Fibroblast of pulmonary artery (primary cell): ENCODE measurements at regions not wholly inside any gene's neighbourhood (a gene's known extent, or its start where the extent isn't known, plus 50 kb on each side); places are given as distances from the start of the nearest gene placed in this dataset.

Experiments used
- DNase-seq: peaks from one replicate; pipeline ENCODE4 v3.0.0-alpha.2; 2010; ENCODE audit warnings: low read depth
- H3K4me3 ChIP-seq: replicated peaks from 2 replicates; pipeline ENCODE4 v1.5.1; 2011; ENCODE audit warnings: low read depth, mild to moderate bottlenecking, control low read depth, low read length, moderate library complexity
- CTCF ChIP-seq: IDR thresholded peaks from 2 replicates; pipeline ENCODE4 v1.5.1; 2011; ENCODE audit warnings: mild to moderate bottlenecking, control low read depth, low read length, inconsistent platforms; ENCODE audit errors: missing control alignments

- no peak overlapping the region for H3K4me3 ChIP-seq
- no peak for TF ChIP-seq CTCF
- DNase-seq, result no peak
These were observed 281.6 kb upstream of the GADL1 start for GRCh38 chr3:31176045-31176444.

GRCh38 chr3:31178467-31178866, 284.0 kb upstream of the GADL1 start:
- no peak for DNase-seq
- no peak for TF ChIP-seq CTCF

GRCh38 chr3:31179768-31180167, 285.3 kb upstream of the GADL1 start:
- DNase-seq, result no peak
- TF ChIP-seq CTCF, result no peak
- H3K4me3 ChIP-seq, result no peak overlapping the region

More at GRCh38 chr3:31178467-31178866, 284.0 kb upstream of the GADL1 start:
- H3K4me3 ChIP-seq, result no peak overlapping the region

GRCh38 chr3:31180274-31180673, 285.8 kb upstream of the GADL1 start:
- DNase-seq, result no peak
- no peak overlapping the region for H3K4me3 ChIP-seq
- TF ChIP-seq CTCF, result no peak

DNA sequence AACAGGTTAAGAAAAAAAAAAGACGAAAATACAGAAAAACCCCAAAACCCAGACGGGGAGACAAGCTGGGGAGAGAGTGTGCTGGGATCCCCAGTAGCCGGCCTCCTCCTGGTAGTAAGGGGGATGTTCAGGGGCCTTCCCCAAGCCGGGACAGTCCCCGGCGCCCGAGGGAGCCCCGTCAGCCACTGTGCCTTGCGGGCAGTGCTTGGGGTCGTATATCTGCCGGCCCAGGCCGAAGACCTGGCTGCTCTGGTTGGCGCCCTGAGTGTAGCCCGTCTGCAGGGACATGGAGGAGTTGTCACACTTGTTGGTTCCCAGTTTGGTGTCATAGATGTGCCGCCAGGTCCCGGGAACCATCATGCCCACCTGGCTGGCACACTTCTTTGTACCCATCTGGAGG, 287.2 kb upstream of the GADL1 start:
- TF ChIP-seq CTCF, result no peak
- no peak overlapping the region for H3K4me3 ChIP-seq
- no peak for DNase-seq

DNA sequence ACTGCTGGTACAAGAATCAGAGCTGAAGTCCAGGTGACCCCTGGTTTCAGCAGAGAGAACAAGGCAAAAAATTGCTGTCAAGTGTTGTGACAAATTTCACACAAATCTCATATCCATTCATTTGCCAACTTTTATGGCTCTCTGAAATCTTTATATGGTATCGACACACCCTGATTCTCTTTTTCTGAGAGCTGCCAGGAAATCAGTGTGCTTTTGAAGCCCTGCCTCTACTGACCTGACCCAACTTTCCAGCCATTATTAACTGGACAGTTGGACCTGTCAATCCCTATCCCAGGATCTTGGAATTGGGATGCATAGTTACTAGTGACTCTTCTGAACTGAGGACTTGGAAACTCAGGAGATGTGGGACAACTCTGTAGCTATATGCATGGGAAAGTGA, 288.2 kb upstream of the GADL1 start:
- DNase-seq, result no peak
- H3K4me3 ChIP-seq, result no peak overlapping the region
- TF ChIP-seq CTCF, result no peak

DNA sequence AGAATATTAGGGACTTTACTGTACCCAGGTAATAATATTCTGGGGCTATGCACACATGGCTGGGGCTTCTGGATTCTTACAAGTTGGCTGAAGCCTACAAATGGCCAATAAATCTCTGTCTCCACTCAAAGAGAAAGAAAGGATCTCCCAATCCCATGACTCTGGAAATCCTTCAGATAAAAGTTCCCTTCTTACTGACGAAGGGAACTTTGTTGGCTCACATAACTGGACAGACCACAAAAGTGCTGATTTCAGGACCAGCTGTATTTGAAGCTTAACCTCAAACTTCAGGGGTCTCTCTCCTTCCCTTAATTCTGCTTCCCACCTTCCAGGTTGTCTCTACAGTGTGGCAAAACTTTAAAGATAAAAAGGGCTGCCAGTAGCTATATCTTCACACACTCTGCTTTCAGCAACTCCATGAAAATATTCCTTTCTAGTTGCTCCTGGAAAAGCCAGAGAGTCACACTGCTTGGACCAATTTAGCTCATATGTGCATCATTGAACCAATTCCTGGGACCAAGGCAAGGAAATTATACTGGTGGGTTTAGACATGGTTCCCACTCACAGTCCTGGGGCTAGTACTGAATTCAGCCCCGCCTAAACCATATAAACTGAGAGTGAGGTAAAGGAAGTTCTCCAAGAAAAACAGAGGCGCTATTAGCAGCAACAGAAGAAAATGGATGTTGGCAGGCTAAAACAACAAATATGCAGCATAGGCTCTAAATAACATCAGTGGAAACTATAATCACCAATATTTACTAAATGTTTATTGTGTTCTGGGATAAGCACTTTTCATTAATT, 290.0 kb upstream of the GADL1 start:
- TF ChIP-seq CTCF, result no peak
- DNase-seq, result no peak
- H3K4me3 ChIP-seq, result no peak overlapping the region
